K562 (cell line): ENCODE measurements at regions not wholly inside any gene's neighbourhood (a gene's known extent, or its start where the extent isn't known, plus 50 kb on each side); places are given as distances from the start of the nearest gene placed in this dataset.

Experiments
- CREB1 ChIP-seq, 2 experiments: sonication (generic) in 1 of 2; formaldehyde crosslinking in 1 of 2; IDR thresholded peaks; 2 replicates each; pipeline versions ENCODE4 v1.6.1 to v1.8.0; 2012 to 2022; ENCODE audit warnings: inconsistent platforms in 1 of 2, mild to moderate bottlenecking in 1 of 2, missing genetic modification reagents in 1 of 2, moderate library complexity in 1 of 2
- E4F1 ChIP-seq: fragments of 250-450 bp; sonication (Bioruptor Pico); IDR thresholded peaks from 2 replicates; pipeline ENCODE4 v1.5.0; 2021; ENCODE audit warnings: mild to moderate bottlenecking, borderline replicate concordance
- HIVEP1 ChIP-seq: fragments of 250-450 bp; sonication (Bioruptor Pico); IDR thresholded peaks from 2 replicates; pipeline ENCODE4 v1.4.0; 2020; ENCODE audit warnings: mild to moderate bottlenecking
- KDM4B ChIP-seq, 2 experiments: fragments of 450-650 bp in 1 of 2; sonication (generic) in 1 of 2; IDR thresholded peaks; 2 replicates each; pipeline ENCODE4 v1.6.1; 2016 to 2017; ENCODE audit warnings: borderline replicate concordance in 2 of 2, antibody characterized with exemption in 1 of 2, low read depth in 1 of 2, mild to moderate bottlenecking in 1 of 2
- KHSRP ChIP-seq: fragments of 450-650 bp; IDR thresholded peaks from 2 replicates; pipeline ENCODE4 v1.6.1; 2017
- RBM25 ChIP-seq: fragments of 200-400 bp; formaldehyde crosslinking; IDR thresholded peaks from 2 replicates; pipeline ENCODE4 v1.6.1; 2018; ENCODE audit warnings: low read length, low read depth, moderate library complexity; ENCODE audit not compliant: severe bottlenecking
- SLC30A9 ChIP-seq: fragments of 250-450 bp; sonication (Bioruptor Pico); IDR thresholded peaks from 2 replicates; pipeline ENCODE4 v1.8.0; 2022; ENCODE audit warnings: mild to moderate bottlenecking, moderate library complexity
- SMARCC2 ChIP-seq: fragments of 450-650 bp; IDR thresholded peaks from 2 replicates; pipeline ENCODE4 v1.6.1; 2017; ENCODE audit warnings: antibody characterized with exemption, moderate library complexity, mild to moderate bottlenecking, low read depth
- THAP7 ChIP-seq: fragments of 250-450 bp; sonication (Bioruptor Pico); IDR thresholded peaks from 2 replicates; pipeline ENCODE4 v1.5.0; 2021
- ZHX1 ChIP-seq: fragments of 150-350 bp; conservative IDR thresholded peaks from 2 replicates; pipeline ENCODE4 v1.6.1; 2014; ENCODE audit warnings: low read length
- ZNF280A ChIP-seq: fragments of 450-650 bp; IDR thresholded peaks from 2 replicates; pipeline ENCODE4 v1.6.1; 2018; ENCODE audit warnings: mild to moderate bottlenecking, low read depth; ENCODE audit not compliant: partially characterized antibody
- ZNF449 ChIP-seq: fragments of 250-450 bp; sonication (Bioruptor Pico); IDR thresholded peaks from 2 replicates; pipeline ENCODE4 v1.8.0; 2022; ENCODE audit warnings: moderate library complexity, mild to moderate bottlenecking, inconsistent platforms
- ZNF518B ChIP-seq: fragments of 250-450 bp; sonication (Bioruptor Pico); IDR thresholded peaks from 2 replicates; pipeline ENCODE4 v1.5.0; 2021; ENCODE audit warnings: mild to moderate bottlenecking, moderate library complexity

- TF ChIP-seq KDM4B (IDR thresholded peaks at IDR 0.05; ENCODE audit: borderline replicate concordance in 2 of 2, low read depth in 1 of 2) (peak in 1 of 2 experiments; percentile 55; a peak in 1 of 4 replicates), HIVEP1 (no peak), RBM25 (peak; percentile 71), ZHX1 (no peak), ZNF280A (no peak), CREB1 (IDR thresholded peaks at IDR 0.05) (0 out of 2 replicates have a peak, but pooled peaks have one; percentile 4), CREB1 (CRISPR knock-in tag; IDR thresholded peaks at IDR 0.05) (peak; percentile 64; the same call in 1 of the 2 replicates), ZNF449 (CRISPR knock-in tag) (no peak), E4F1 (CRISPR knock-in tag) (no peak), THAP7 (CRISPR knock-in tag) (peak; percentile 64; the same call in 1 of the 2 replicates), KHSRP (no peak), SLC30A9 (no peak), SMARCC2 (no peak), ZNF518B (CRISPR knock-in tag) (no peak)
Measured at GRCh38 chr6:27809939-27810767, 102.0 kb downstream of the OR2B2 start (continued).
